GM12865 (cell line): ENCODE measurements at regions not wholly inside any gene's neighbourhood (a gene's known extent, or its start where the extent isn't known, plus 50 kb on each side); places are given as distances from the start of the nearest gene placed in this dataset.

Experiments
- DNase-seq: peaks from one replicate; pipeline ENCODE4 v3.0.0; 2010; ENCODE audit warnings: low read depth
- H3K4me3 ChIP-seq: 2 replicates; pipeline ENCODE4 v1.5.1; 2011; ENCODE audit warnings: mild to moderate bottlenecking, low read depth, low read length, control low read depth
- CTCF ChIP-seq: IDR thresholded peaks from 2 replicates; pipeline ENCODE4 v1.5.1; 2011; ENCODE audit warnings: low read length, control low read depth, low read depth, inconsistent platforms; ENCODE audit not compliant: insufficient read depth; ENCODE audit errors: missing control alignments

- no peak overlapping the region for H3K4me3 ChIP-seq
- TF ChIP-seq CTCF, result no peak
- DNase-seq, result no peak
These were observed 72.4 kb upstream of the MKLN1 start for GRCh38 chr7:131255242-131255641.

- H3K4me3 ChIP-seq, result no peak overlapping the region
- no peak for DNase-seq
- TF ChIP-seq CTCF, result no peak
These were observed 66.1 kb upstream of the MKLN1 start for GRCh38 chr7:131261476-131261994.

GRCh38 chr7:131265227-131265626, 62.4 kb upstream of the MKLN1 start:
- H3K4me3 ChIP-seq, result no peak overlapping the region
- no peak for TF ChIP-seq CTCF
- no peak for DNase-seq

- no peak for DNase-seq
- TF ChIP-seq CTCF, result no peak
These were observed 60.0 kb upstream of the MKLN1 start for GRCh38 chr7:131267631-131268030.

GRCh38 chr7:131268906-131269305, 58.8 kb upstream of the MKLN1 start:
- no peak overlapping the region for H3K4me3 ChIP-seq
- TF ChIP-seq CTCF, result no peak
- no peak for DNase-seq

More at GRCh38 chr7:131267631-131268030, 60.0 kb upstream of the MKLN1 start:
- H3K4me3 ChIP-seq, result no peak overlapping the region

GRCh38 chr7:131272086-131272485, 55.6 kb upstream of the MKLN1 start:
- no peak for TF ChIP-seq CTCF

GRCh38 chr7:131274986-131275385, 52.7 kb upstream of the MKLN1 start:
- no peak for TF ChIP-seq CTCF
- DNase-seq, result no peak
- H3K4me3 ChIP-seq, result no peak overlapping the region

More at GRCh38 chr7:131272086-131272485, 55.6 kb upstream of the MKLN1 start:
- DNase-seq, result no peak
- no peak overlapping the region for H3K4me3 ChIP-seq
